ENCODE measurements at regions not wholly inside any gene's neighbourhood (a gene's known extent, or its start where the extent isn't known, plus 50 kb on each side); places are given as distances from the start of the nearest gene placed in this dataset.

DNA sequence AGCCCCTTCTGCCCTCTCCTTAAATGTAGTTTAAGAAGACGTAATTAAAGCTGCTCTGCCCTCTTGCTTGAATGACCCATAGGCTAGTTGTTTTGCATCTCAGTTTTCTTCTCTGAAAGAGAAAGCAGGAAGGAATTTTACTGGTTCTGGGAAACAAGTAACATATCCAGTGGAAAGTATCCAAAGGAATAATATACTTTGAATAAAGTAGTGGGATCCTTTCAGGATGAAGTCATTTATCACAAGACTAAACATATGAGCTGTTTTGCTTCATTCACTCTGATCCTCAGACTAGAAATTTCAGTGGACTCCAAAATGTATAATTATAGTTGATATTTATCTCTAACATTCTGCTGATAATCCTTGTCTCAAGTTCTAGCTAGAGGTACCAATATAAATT, 1297.6 kb upstream of the GOT2 start:
- WGBS (ENCODE audit: insufficient coverage, low coverage, missing lambda C conversion rate): 0% methylated on average over 1 of the region's 1 CpG
- ChIA-PET CTCF (ENCODE audit: low intra/inter-chr PET ratio) (no interaction called here), POLR2A (no interaction called here)
- no peaks in the 10 kb centered on the region for H3K27me3 ChIP-seq (ENCODE audit: control insufficient read depth in 2 of 2, insufficient read depth in 2 of 2, low read length in 2 of 2)
- FAIRE-seq: no peak
- TF ChIP-seq THRAP3 (IDR thresholded peaks at IDR 0.05; ENCODE audit: borderline replicate concordance) (no peak), CTBP1 (IDR thresholded peaks at IDR 0.05; ENCODE audit: borderline replicate concordance) (no peak)
- no peak overlapping the region for H3K4me3 ChIP-seq
- no peak for ATAC-seq
- H4K20me1 ChIP-seq (replicated peaks; ENCODE audit: control insufficient read depth, insufficient read depth, low read length): no peaks in the 10 kb centered on the region
- no peaks in the 10 kb centered on the region for H3K9me1 ChIP-seq (ENCODE audit: control insufficient read depth, insufficient read depth, low read length)
- H3K9me3 ChIP-seq (replicated peaks; ENCODE audit: control insufficient read depth, insufficient read depth, low read depth, low read length): no peaks in the 10 kb centered on the region; the same call in 1 of the 2 replicates
- H3K27ac ChIP-seq (ENCODE audit: extremely low read depth, low read depth, low read length): no peak overlapping the region
- H3K36me3 ChIP-seq (ENCODE audit: control insufficient read depth, insufficient read depth, low read length): no peaks in the 10 kb centered on the region
- no peak for DNase-seq (ENCODE audit: extremely low read depth in 1 of 4, low spot score in 3 of 4)
- in situ Hi-C loops (cut with MboI) (no loop called here), intact Hi-C loops (cut with micrococcal nuclease) (no loop called here)
- H3K4me2 ChIP-seq (ENCODE audit: insufficient read depth, low read length): no peak overlapping the region
- no peaks in the 10 kb centered on the region for H3K79me2 ChIP-seq (ENCODE audit: control insufficient read depth, insufficient read depth, low read length)
- BruUV-seq (replicated peaks): no TSS peak
- H3K9ac ChIP-seq (ENCODE audit: insufficient read depth in 1 of 2, low read depth in 2 of 2, low read length in 2 of 2): no peak overlapping the region
- H2AFZ ChIP-seq (ENCODE audit: low read depth, low read length): no peak overlapping the region
- H3K4me1 ChIP-seq (replicated peaks in 1 of 2; ENCODE audit: control insufficient read depth in 2 of 2, insufficient read depth in 2 of 2, low read length in 2 of 2): no peaks in the 10 kb centered on the region

DNA sequence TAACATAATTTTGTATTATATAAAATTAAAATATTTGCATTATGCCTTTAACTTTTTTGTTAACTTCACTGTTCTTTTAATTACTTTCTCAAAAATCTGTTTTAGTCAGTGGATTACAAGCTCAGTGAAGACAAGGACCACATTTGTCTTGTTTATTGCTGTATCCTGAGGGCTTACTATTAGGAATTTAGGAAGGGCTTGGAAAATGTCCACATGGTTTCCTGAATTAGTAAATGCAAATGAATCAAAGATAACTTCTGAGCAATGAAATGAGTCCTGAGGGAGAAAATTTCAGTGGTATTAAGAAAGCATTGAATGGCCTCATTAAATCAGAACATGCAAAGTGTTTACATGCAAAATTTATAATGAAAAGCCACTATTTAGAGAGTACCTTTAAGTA, 1293.2 kb upstream of the GOT2 start:
- H3K79me2 ChIP-seq (ENCODE audit: control insufficient read depth, insufficient read depth, low read length): no peaks in the 10 kb centered on the region
- H3K4me1 ChIP-seq (replicated peaks in 1 of 2; ENCODE audit: control insufficient read depth in 2 of 2, insufficient read depth in 2 of 2, low read length in 2 of 2): no peaks in the 10 kb centered on the region
- no peak overlapping the region for H3K4me2 ChIP-seq (ENCODE audit: insufficient read depth, low read length)
- no peaks in the 10 kb centered on the region for H3K9me1 ChIP-seq (ENCODE audit: control insufficient read depth, insufficient read depth, low read length)
- ATAC-seq (no peak), FAIRE-seq (no peak), DNase-seq (ENCODE audit: extremely low read depth in 1 of 4, low spot score in 3 of 4) (no peak)
- H3K4me3 ChIP-seq: no peak overlapping the region
- no peaks in the 10 kb centered on the region for H3K9me3 ChIP-seq (replicated peaks; ENCODE audit: control insufficient read depth, insufficient read depth, low read depth, low read length)
- no peak overlapping the region for H3K9ac ChIP-seq (ENCODE audit: insufficient read depth in 1 of 2, low read depth in 2 of 2, low read length in 2 of 2)
- in situ Hi-C loops (cut with MboI) (no loop called here), intact Hi-C loops (cut with micrococcal nuclease) (no loop called here)
- no TSS peak for BruUV-seq (replicated peaks)
- POLR2A ChIA-PET: no interaction called here
- no peaks in the 10 kb centered on the region for H4K20me1 ChIP-seq (replicated peaks; ENCODE audit: control insufficient read depth, insufficient read depth, low read length)
- no peak overlapping the region for H3K27ac ChIP-seq (ENCODE audit: extremely low read depth, low read depth, low read length)
- no peak overlapping the region for H2AFZ ChIP-seq (ENCODE audit: low read depth, low read length)
- no peaks in the 10 kb centered on the region for H3K27me3 ChIP-seq (ENCODE audit: control insufficient read depth in 2 of 2, insufficient read depth in 2 of 2, low read length in 2 of 2)
- CTCF ChIA-PET (ENCODE audit: low intra/inter-chr PET ratio): no interaction called here
- TF ChIP-seq TARDBP (IDR thresholded peaks at IDR 0.05) (no peak), RBM15 (IDR thresholded peaks at IDR 0.05; ENCODE audit: insufficient read depth, low read length) (no peak), SPI1 (IDR thresholded peaks at IDR 0.05; ENCODE audit: borderline replicate concordance, low read depth, low read length) (no peak), SRF (CRISPR knock-in tag; IDR thresholded peaks at IDR 0.05) (no peak), ZNF24 (IDR thresholded peaks at IDR 0.05) (no peak), HDGF (IDR thresholded peaks at IDR 0.05) (no peak)
- TF ChIP-seq, protein P1, sequence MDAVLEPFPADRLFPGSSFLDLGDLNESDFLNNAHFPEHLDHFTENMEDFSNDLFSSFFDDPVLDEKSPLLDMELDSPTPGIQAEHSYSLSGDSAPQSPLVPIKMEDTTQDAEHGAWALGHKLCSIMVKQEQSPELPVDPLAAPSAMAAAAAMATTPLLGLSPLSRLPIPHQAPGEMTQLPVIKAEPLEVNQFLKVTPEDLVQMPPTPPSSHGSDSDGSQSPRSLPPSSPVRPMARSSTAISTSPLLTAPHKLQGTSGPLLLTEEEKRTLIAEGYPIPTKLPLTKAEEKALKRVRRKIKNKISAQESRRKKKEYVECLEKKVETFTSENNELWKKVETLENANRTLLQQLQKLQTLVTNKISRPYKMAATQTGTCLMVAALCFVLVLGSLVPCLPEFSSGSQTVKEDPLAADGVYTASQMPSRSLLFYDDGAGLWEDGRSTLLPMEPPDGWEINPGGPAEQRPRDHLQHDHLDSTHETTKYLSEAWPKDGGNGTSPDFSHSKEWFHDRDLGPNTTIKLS (IDR thresholded peaks at IDR 0.05; ENCODE audit: borderline replicate concordance, low read depth): no peak
- no peaks in the 10 kb centered on the region for H3K36me3 ChIP-seq (ENCODE audit: control insufficient read depth, insufficient read depth, low read length)
